NCI-H524 (cell line): ENCODE measurements at regions not wholly inside any gene's neighbourhood (a gene's known extent, or its start where the extent isn't known, plus 50 kb on each side); places are given as distances from the start of the nearest gene placed in this dataset.
"Not testable (repeated sequence)": the region's sequence is repeated elsewhere in the genome, so short reads cannot be mapped to it uniquely, and the experiment has no call there.

Experiments used
- DNase-seq, 2 experiments: peaks; one replicate each; lab custom pipeline; 2025; lab: John Stamatoyannopoulos, UW

- no peak for DNase-seq
Observed at GRCh38 chr1:88472298-88472697, 211.8 kb upstream of the PKN2 start.

GRCh38 chr1:88472714-88473113, 211.4 kb upstream of the PKN2 start:
- DNase-seq, result no peak

- DNase-seq, result no peak
Observed at GRCh38 chr1:88474555-88475304, 209.3 kb upstream of the PKN2 start.

GRCh38 chr1:88484881-88485280, 199.2 kb upstream of the PKN2 start:
- DNase-seq, result no peak

GRCh38 chr1:88488237-88488636, 195.8 kb upstream of the PKN2 start:
- DNase-seq, result no peak

- DNase-seq, result no peak
Observed at GRCh38 chr1:88490676-88491075, 193.4 kb upstream of the PKN2 start.

- DNase-seq, result no peak
Observed at GRCh38 chr1:88499671-88500070, 184.4 kb upstream of the PKN2 start.

- no peak for DNase-seq
Observed at GRCh38 chr1:88502886-88503285, 181.2 kb upstream of the PKN2 start.

- no peak for DNase-seq
Observed at GRCh38 chr1:88503646-88504045, 180.4 kb upstream of the PKN2 start.

- no peak for DNase-seq
Observed at GRCh38 chr1:88504601-88505000, 179.5 kb upstream of the PKN2 start.

GRCh38 chr1:88509379-88509778, 174.7 kb upstream of the PKN2 start:
- no peak for DNase-seq

GRCh38 chr1:88514544-88515060, 169.5 kb upstream of the PKN2 start:
- DNase-seq, result no peak

- DNase-seq, result not testable (repeated sequence)
Observed at GRCh38 chr1:88517499-88517898, 166.6 kb upstream of the PKN2 start.

- peak in 1 of 2 experiments; percentile 1 for DNase-seq
Observed at GRCh38 chr1:88519156-88519555, 164.9 kb upstream of the PKN2 start.

- no peak for DNase-seq
Observed at GRCh38 chr1:88523854-88524528, 160.1 kb upstream of the PKN2 start.

- DNase-seq, result no peak
Observed at GRCh38 chr1:88526456-88526855, 157.6 kb upstream of the PKN2 start.

GRCh38 chr1:88528792-88529191, 155.3 kb upstream of the PKN2 start:
- no peak for DNase-seq

- DNase-seq, result no peak
Observed at GRCh38 chr1:88529581-88529980, 154.5 kb upstream of the PKN2 start.

- no peak for DNase-seq
Observed at GRCh38 chr1:88530246-88530645, 153.8 kb upstream of the PKN2 start.

- no peak for DNase-seq
Observed at GRCh38 chr1:88537787-88538186, 146.3 kb upstream of the PKN2 start.

GRCh38 chr1:88538222-88538899, 145.7 kb upstream of the PKN2 start:
- no peak for DNase-seq

- DNase-seq, result no peak
Observed at GRCh38 chr1:88540255-88540654, 143.8 kb upstream of the PKN2 start.

- no peak for DNase-seq
Observed at GRCh38 chr1:88541596-88541995, 142.5 kb upstream of the PKN2 start.
